ENCODE measurements at regions not wholly inside any gene's neighbourhood (a gene's known extent, or its start where the extent isn't known, plus 50 kb on each side); places are given as distances from the start of the nearest gene placed in this dataset.

- no peak for TF ChIP-seq ZNF615 (CRISPR knock-in tag; IDR thresholded peaks at IDR 0.05; ENCODE audit: borderline replicate concordance)
- TF ChIP-seq, protein P1, sequence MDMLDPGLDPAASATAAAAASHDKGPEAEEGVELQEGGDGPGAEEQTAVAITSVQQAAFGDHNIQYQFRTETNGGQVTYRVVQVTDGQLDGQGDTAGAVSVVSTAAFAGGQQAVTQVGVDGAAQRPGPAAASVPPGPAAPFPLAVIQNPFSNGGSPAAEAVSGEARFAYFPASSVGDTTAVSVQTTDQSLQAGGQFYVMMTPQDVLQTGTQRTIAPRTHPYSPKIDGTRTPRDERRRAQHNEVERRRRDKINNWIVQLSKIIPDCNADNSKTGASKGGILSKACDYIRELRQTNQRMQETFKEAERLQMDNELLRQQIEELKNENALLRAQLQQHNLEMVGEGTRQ (IDR thresholded peaks at IDR 0.05; ENCODE audit: low read depth, low read length), result no peak
- TF ChIP-seq, protein P1 (CRISPR knock-in tag; IDR thresholded peaks at IDR 0.05; ENCODE audit: borderline replicate concordance), result no peak
- TF ChIP-seq BCL3 (CRISPR knock-in tag; IDR thresholded peaks at IDR 0.05), result no peak
- TF ChIP-seq MAF1 (CRISPR knock-in tag; IDR thresholded peaks at IDR 0.05; ENCODE audit: borderline replicate concordance), result no peak
- no peak for TF ChIP-seq GPN1 (CRISPR knock-in tag; IDR thresholded peaks at IDR 0.05; ENCODE audit: borderline replicate concordance)
- TF ChIP-seq, protein P2, sequence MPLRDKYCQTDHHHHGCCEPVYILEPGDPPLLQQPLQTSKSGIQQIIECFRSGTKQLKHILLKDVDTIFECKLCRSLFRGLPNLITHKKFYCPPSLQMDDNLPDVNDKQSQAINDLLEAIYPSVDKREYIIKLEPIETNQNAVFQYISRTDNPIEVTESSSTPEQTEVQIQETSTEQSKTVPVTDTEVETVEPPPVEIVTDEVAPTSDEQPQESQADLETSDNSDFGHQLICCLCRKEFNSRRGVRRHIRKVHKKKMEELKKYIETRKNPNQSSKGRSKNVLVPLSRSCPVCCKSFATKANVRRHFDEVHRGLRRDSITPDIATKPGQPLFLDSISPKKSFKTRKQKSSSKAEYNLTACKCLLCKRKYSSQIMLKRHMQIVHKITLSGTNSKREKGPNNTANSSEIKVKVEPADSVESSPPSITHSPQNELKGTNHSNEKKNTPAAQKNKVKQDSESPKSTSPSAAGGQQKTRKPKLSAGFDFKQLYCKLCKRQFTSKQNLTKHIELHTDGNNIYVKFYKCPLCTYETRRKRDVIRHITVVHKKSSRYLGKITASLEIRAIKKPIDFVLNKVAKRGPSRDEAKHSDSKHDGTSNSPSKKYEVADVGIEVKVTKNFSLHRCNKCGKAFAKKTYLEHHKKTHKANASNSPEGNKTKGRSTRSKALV (CRISPR knock-in tag; IDR thresholded peaks at IDR 0.05), result no peak
- TF ChIP-seq RORA (CRISPR knock-in tag; IDR thresholded peaks at IDR 0.05), result no peak
- no peak for TF ChIP-seq POLR2A (IDR thresholded peaks at IDR 0.05; ENCODE audit: insufficient read depth in 1 of 2, low read depth in 2 of 2, low read length in 2 of 2)
- no peak for TF ChIP-seq HCFC1 (IDR thresholded peaks at IDR 0.05; ENCODE audit: low read depth, low read length)
- no peak for TF ChIP-seq HNRNPLL (IDR thresholded peaks at IDR 0.05; ENCODE audit: low read depth, low read length, poor library complexity, severe bottlenecking)
- no peak for TF ChIP-seq HDAC6 (IDR thresholded peaks at IDR 0.05; ENCODE audit: low read depth, low read length)
- no peak for TF ChIP-seq CTCF (CRISPR knock-in tag; IDR thresholded peaks at IDR 0.05)
Measured at GRCh38 chr9:18018661-18019060, 439.8 kb downstream of the SH3GL2 start.

All from HepG2 (cell line).